Omental fat pad (tissue), 3 donors: ENCODE measurements at regions not wholly inside any gene's neighbourhood (a gene's known extent, or its start where the extent isn't known, plus 50 kb on each side); places are given as distances from the start of the nearest gene placed in this dataset.
A peak's percentile ranks its signal among the peaks of the same experiment; 100 is the strongest.

Experiments used
- ATAC-seq: fragments of 150-250 bp; one replicate; pipeline ENCODE4 v1.9.1; 2016; ENCODE audit warnings: mild to moderate bottlenecking, moderate library complexity; ENCODE audit not compliant: low FRiP score
- DNase-seq: peaks from one replicate; pipeline ENCODE4 v3.0.0-alpha.2; 2019; ENCODE audit warnings: low spot score
- CTCF ChIP-seq, 3 donors: fragments of 450-650 bp; IDR thresholded peaks; one replicate each; pipeline ENCODE4 v1.5.1; 2016 to 2017; ENCODE audit warnings: antibody characterized with exemption in 3 of 3, mild to moderate bottlenecking in 3 of 3, moderate library complexity in 2 of 3

GRCh38 chr2:226601881-226602662 is 197.5 kb downstream of the IRS1 start:
- ATAC-seq (no peak), DNase-seq (no peak)
- TF ChIP-seq CTCF (IDR thresholded peaks at IDR 0.05): no peak

- TF ChIP-seq CTCF (IDR thresholded peaks at IDR 0.05): no peak
- no peak for ATAC-seq
- no peak for DNase-seq
These were observed 198.8 kb downstream of the IRS1 start for GRCh38 chr2:226600802-226601201.

DNA sequence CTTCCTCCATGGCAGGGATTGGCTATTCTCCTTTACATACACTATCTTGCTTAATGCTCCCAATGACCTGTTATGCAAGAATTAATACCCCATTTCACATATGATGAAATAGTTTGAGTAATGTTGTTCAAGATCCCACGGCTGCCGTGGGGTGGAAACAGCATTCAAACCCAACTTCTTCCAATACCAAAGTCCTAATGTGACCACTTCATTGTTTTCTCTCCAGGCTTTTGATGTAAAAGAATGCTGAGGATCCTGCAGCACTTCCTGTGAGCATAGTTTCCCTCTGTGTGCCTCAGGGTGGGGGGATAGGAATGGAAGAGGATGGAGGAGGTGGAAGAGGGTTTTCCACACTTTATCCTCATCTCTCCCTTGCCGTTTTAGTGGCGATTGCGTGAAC is 199.4 kb downstream of the IRS1 start:
- DNase-seq (no peak), ATAC-seq (no peak)
- no peak for TF ChIP-seq CTCF (IDR thresholded peaks at IDR 0.05)

DNA sequence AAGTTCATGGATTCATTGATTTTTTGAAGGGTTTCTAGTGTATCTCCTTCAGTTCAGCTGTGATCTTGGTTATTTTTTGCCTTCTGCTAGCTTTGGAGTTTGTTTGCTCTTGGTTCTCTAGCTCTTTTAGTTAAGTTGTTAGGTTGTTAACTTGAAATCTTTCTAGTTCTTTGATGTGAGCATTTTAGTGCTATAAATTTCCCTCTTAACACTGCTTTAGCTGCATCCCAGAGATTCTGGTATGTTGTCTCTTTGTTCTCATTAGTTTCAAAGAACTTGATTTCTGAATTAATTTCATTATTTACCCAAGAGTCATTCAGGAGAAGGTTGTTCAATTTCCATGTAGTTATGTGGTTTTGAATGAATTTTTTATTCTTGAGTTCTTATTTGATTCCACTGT is 210.6 kb downstream of the IRS1 start:
- DNase-seq: no peak
- TF ChIP-seq CTCF (IDR thresholded peaks at IDR 0.05): no peak
- ATAC-seq: no peak

- DNase-seq: no peak
- no peak for TF ChIP-seq CTCF (IDR thresholded peaks at IDR 0.05)
- ATAC-seq: peak; percentile 58
These were observed 214.5 kb downstream of the IRS1 start for GRCh38 chr2:226585130-226585561.

GRCh38 chr2:226584518-226585055 is 215.0 kb downstream of the IRS1 start:
- no peak for DNase-seq
- TF ChIP-seq CTCF (IDR thresholded peaks at IDR 0.05): no peak
- ATAC-seq: no peak

DNA sequence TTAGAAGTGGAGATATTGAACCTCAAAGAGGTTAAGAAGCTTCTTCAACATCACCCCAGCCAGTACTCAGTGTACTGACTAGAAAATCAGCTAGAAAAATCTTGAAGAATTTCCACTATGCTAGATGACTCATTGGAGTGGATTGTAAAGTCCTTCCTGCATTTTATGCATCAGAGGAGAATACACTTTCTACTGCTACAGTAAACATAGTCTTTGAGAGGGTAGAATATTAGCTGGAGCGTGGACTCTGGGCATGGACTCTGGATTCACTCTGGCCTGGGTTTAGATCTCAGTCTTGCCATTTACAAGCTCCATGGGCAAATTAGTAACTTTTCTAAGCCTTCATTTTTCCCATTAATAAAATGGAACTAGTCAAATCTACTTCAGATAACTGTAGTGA is 215.9 kb downstream of the IRS1 start:
- TF ChIP-seq CTCF (IDR thresholded peaks at IDR 0.05): no peak
- DNase-seq (no peak), ATAC-seq (peak; percentile 93)
